Keratinocyte (primary cell): ENCODE measurements at regions not wholly inside any gene's neighbourhood (a gene's known extent, or its start where the extent isn't known, plus 50 kb on each side); places are given as distances from the start of the nearest gene placed in this dataset.

Experiments
- EZH2 ChIP-seq: IDR thresholded peaks from one replicate; pipeline ENCODE4 v1.6.1; 2012; ENCODE audit warnings: inconsistent platforms, mild to moderate bottlenecking, low read length, moderate library complexity
- TF ChIP-seq, protein P1 (sequence below), 3 experiments: IDR thresholded peaks in 1 of 3; conservative IDR thresholded peaks in 1 of 3; optimal IDR thresholded peaks in 1 of 3; 2 replicates in 2 of 3; 3 replicates in 1 of 3; pipeline versions ENCODE3 to v1.5.1; 2011; ENCODE audit warnings: low read length in 3 of 3, mild to moderate bottlenecking in 3 of 3, moderate library complexity in 2 of 3, control low read depth in 1 of 3, inconsistent platforms in 1 of 3; ENCODE audit not compliant: insufficient read depth in 2 of 3; ENCODE audit errors: extremely low read depth in 1 of 3

DNA sequence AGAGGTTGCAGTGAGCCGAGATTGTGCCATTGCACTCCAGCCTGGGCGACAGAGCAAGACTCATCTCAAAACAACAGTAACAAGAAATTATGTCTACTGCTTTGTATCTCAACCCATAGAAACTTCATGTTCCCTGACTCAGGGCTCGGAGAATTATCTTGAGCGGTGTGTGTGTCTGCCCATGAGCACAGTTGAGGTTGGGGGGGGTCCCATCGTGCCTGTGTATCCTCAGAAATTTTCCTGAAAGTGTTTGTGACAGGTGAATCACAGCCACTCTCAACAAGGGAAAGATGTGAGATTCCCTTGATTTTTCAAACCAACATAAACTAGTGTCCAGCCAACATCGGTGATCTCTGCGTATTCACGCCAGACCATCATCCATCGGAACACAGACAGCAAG is 319.1 kb downstream of the ASMT start:
- TF ChIP-seq, protein P1, sequence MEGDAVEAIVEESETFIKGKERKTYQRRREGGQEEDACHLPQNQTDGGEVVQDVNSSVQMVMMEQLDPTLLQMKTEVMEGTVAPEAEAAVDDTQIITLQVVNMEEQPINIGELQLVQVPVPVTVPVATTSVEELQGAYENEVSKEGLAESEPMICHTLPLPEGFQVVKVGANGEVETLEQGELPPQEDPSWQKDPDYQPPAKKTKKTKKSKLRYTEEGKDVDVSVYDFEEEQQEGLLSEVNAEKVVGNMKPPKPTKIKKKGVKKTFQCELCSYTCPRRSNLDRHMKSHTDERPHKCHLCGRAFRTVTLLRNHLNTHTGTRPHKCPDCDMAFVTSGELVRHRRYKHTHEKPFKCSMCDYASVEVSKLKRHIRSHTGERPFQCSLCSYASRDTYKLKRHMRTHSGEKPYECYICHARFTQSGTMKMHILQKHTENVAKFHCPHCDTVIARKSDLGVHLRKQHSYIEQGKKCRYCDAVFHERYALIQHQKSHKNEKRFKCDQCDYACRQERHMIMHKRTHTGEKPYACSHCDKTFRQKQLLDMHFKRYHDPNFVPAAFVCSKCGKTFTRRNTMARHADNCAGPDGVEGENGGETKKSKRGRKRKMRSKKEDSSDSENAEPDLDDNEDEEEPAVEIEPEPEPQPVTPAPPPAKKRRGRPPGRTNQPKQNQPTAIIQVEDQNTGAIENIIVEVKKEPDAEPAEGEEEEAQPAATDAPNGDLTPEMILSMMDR (optimal IDR thresholded peaks at IDR 0.05 in 1 of 3, IDR thresholded peaks at IDR 0.05 in 1 of 3, conservative IDR thresholded peaks at IDR 0.05 in 1 of 3; ENCODE audit: extremely low read depth in 1 of 3, insufficient read depth in 2 of 3, low read length in 3 of 3) = no peak
- no peak for TF ChIP-seq EZH2
